Activated CD8-positive, alpha-beta memory T cell treated with anti-CD3 and anti-CD28 coated beads, Interleukin-2, amount 10 ng/mL, durations not matched to agents 7 days and 5 days (primary cell): ENCODE measurements at regions not wholly inside any gene's neighbourhood (a gene's known extent, or its start where the extent isn't known, plus 50 kb on each side); places are given as distances from the start of the nearest gene placed in this dataset.

Experiments used
- ATAC-seq: fragments of 150-1000 bp; cut with Tn5 transposase; one replicate; pipeline ENCODE4 v1.10.0; 2021; ENCODE audit warnings: moderate library complexity
- CTCF ChIA-PET: fragments of 350-600 bp; sonication (Branson Sonifier 250); formaldehyde crosslinking; loops from one replicate; lab custom pipeline; 2021; ENCODE audit warnings: antibody characterized with exemption; lab: Charles Lee
- DNase-seq: peaks from one replicate; pipeline ENCODE4 v3.0.0-alpha.2; 2020
- H3K27ac Mint-ChIP-seq: one replicate; pipeline ENCODE4 v1.8.0; 2021; ENCODE audit warnings: mild to moderate bottlenecking, mixed read lengths
- H3K27me3 Mint-ChIP-seq: one replicate; pipeline ENCODE4 v1.8.0; 2021; ENCODE audit warnings: mixed read lengths
- H3K36me3 Mint-ChIP-seq: one replicate; pipeline ENCODE4 v1.8.0; 2021; ENCODE audit warnings: mild to moderate bottlenecking, mixed read lengths
- H3K4me1 Mint-ChIP-seq: one replicate; pipeline ENCODE4 v1.8.0; 2021; ENCODE audit warnings: mixed read lengths
- H3K4me3 Mint-ChIP-seq: one replicate; pipeline ENCODE4 v1.8.0; 2021; ENCODE audit warnings: mild to moderate bottlenecking, moderate library complexity, mixed read lengths
- H3K9me3 Mint-ChIP-seq: one replicate; pipeline ENCODE4 v1.8.0; 2022; ENCODE audit warnings: low read depth, mixed read lengths

DNA sequence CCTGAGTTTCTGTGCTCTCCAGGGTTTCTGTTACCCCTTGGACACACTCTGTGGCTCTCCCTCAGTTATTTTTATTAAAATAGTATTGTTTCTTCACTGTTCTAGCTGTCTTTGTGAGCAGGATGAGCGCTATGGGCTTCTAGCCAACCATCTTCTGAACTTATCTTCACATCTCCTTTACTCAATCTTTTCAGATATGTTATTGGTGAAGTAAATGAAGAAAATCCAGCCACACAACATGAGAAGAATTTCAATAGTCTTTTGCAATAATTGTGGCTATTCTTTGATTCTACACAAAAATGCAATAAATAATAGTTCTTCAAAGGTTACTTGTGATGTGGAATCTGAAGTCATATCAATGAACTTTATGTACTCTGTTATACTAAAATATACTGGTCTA is 80.3 kb upstream of the CAMK1G start:
- Mint-ChIP-seq H3K4me3 (no peak overlapping the region), H3K4me1 (no peaks in the 10 kb centered on the region), H3K27me3 (no peaks in the 10 kb centered on the region), H3K36me3 (no peaks in the 10 kb centered on the region), H3K9me3 (peaks cover 5% of the 10 kb centered on the region), H3K27ac (no peak overlapping the region)
- DNase-seq: no peak
- CTCF ChIA-PET: no interaction called here
- ATAC-seq: no peak

GRCh38 chr1:209504571-209504970 is 78.9 kb upstream of the CAMK1G start:
- H3K36me3 Mint-ChIP-seq: no peaks in the 10 kb centered on the region
- no peak for DNase-seq
- H3K27ac Mint-ChIP-seq: no peak overlapping the region
- H3K4me1 Mint-ChIP-seq: no peaks in the 10 kb centered on the region
- CTCF ChIA-PET: interaction anchor here (1.0 to 1.8 kb wide), 2 partner anchors 9 to 60 kb away, joined by 3 to 5 read pairs; no protein-coding TSS in a partner anchor
- peaks cover 5% of the 10 kb centered on the region for H3K9me3 Mint-ChIP-seq
- no peak overlapping the region for H3K4me3 Mint-ChIP-seq
- no peak for ATAC-seq
- H3K27me3 Mint-ChIP-seq: no peaks in the 10 kb centered on the region

- Mint-ChIP-seq H3K4me3 (no peak overlapping the region), H3K9me3 (peaks cover 5% of the 10 kb centered on the region), H3K27me3 (no peaks in the 10 kb centered on the region), H3K4me1 (no peaks in the 10 kb centered on the region), H3K27ac (no peak overlapping the region), H3K36me3 (no peaks in the 10 kb centered on the region)
- DNase-seq (no peak), ATAC-seq (no peak)
- CTCF ChIA-PET: interaction anchor here (1.0 to 1.8 kb wide), 2 partner anchors 8 to 60 kb away, joined by 3 to 5 read pairs; no protein-coding TSS in a partner anchor
Measured at GRCh38 chr1:209505044-209505443, 78.5 kb upstream of the CAMK1G start.

DNA sequence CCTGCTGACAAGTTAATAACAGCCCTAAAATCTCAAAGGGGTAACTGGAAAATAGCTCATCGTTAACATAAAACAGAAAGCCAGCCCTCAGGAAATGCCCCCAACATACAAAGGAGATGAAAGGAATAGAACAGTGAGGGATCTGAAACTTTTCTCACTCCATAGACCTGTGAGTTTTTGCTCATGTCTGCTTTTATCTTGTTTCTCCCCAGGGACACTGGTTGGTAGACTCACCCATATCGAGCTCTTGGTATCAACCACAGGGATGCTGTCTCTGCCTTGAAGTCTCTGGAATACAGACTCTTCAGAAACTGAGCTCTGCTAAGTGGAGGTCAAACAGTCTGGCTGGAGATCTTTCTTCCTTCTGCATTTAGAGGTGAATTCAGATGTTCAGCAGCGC is 77.4 kb upstream of the CAMK1G start:
- no peak overlapping the region for H3K27ac Mint-ChIP-seq
- H3K27me3 Mint-ChIP-seq: peaks cover 1% of the 10 kb centered on the region
- DNase-seq: no peak
- CTCF ChIA-PET: interaction anchor here (1.8 kb wide), 1 partner anchor 59 kb away, joined by 5 read pairs; no protein-coding TSS in a partner anchor
- H3K36me3 Mint-ChIP-seq: no peaks in the 10 kb centered on the region
- H3K9me3 Mint-ChIP-seq: peaks cover 2% of the 10 kb centered on the region
- ATAC-seq: no peak
- H3K4me1 Mint-ChIP-seq: no peaks in the 10 kb centered on the region
- H3K4me3 Mint-ChIP-seq: no peak overlapping the region

GRCh38 chr1:209509039-209509438 is 74.5 kb upstream of the CAMK1G start:
- no peaks in the 10 kb centered on the region for H3K9me3 Mint-ChIP-seq
- ATAC-seq: no peak
- H3K27ac Mint-ChIP-seq: no peak overlapping the region
- peaks cover 2% of the 10 kb centered on the region for H3K27me3 Mint-ChIP-seq
- no peaks in the 10 kb centered on the region for H3K4me1 Mint-ChIP-seq
- H3K4me3 Mint-ChIP-seq: no peak overlapping the region
- no peaks in the 10 kb centered on the region for H3K36me3 Mint-ChIP-seq
- CTCF ChIA-PET: interaction anchor here (1.4 kb wide), 1 partner anchor 8 kb away, joined by 3 read pairs; no protein-coding TSS in a partner anchor
- DNase-seq: no peak

DNA sequence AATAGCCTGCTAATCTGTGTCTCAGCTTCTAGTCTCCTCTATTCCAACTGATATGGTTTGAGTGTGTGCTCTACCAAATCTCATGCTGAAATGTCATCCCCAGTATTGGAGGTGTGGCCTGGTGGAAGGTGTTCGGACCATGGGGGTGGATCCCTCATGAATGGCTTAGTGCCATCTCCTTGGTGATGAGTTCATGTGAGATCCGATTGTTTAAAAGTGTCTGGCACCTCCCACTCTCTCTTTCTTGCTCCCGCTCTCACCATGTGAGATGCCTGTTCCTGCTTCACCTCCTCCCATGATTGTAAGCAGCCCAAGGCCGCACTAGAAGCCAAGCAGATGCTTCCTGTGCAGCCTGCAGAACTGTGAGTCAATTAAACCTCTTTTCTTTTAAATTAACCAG is 73.5 kb upstream of the CAMK1G start:
- no peak overlapping the region for H3K27ac Mint-ChIP-seq
- no peak for DNase-seq
- H3K36me3 Mint-ChIP-seq: no peaks in the 10 kb centered on the region
- no peak for ATAC-seq
- H3K4me3 Mint-ChIP-seq: no peak overlapping the region
- CTCF ChIA-PET: interaction anchor here (1.0 to 1.4 kb wide), 2 partner anchors 9 to 55 kb away, joined by 3 read pairs; no protein-coding TSS in a partner anchor
- H3K9me3 Mint-ChIP-seq: no peaks in the 10 kb centered on the region
- no peaks in the 10 kb centered on the region for H3K4me1 Mint-ChIP-seq
- H3K27me3 Mint-ChIP-seq: peaks cover 2% of the 10 kb centered on the region

- Mint-ChIP-seq H3K36me3 (no peaks in the 10 kb centered on the region), H3K27ac (no peak overlapping the region), H3K27me3 (peaks cover 6% of the 10 kb centered on the region), H3K4me1 (no peaks in the 10 kb centered on the region), H3K4me3 (no peak overlapping the region), H3K9me3 (no peaks in the 10 kb centered on the region)
- DNase-seq (no peak), ATAC-seq (no peak)
- CTCF ChIA-PET: no interaction called here
Measured at GRCh38 chr1:209511169-209511568, 72.3 kb upstream of the CAMK1G start.

- H3K4me1 Mint-ChIP-seq: no peaks in the 10 kb centered on the region
- H3K27me3 Mint-ChIP-seq: peaks cover 8% of the 10 kb centered on the region
- no peak for ATAC-seq
- no peak overlapping the region for H3K4me3 Mint-ChIP-seq
- H3K27ac Mint-ChIP-seq: no peak overlapping the region
- H3K9me3 Mint-ChIP-seq: no peaks in the 10 kb centered on the region
- no peak for DNase-seq
- no peaks in the 10 kb centered on the region for H3K36me3 Mint-ChIP-seq
- CTCF ChIA-PET: interaction anchor here (1.3 to 2.4 kb wide), 3 partner anchors 8 to 161 kb away, joined by 3 to 7 read pairs (median 4); no protein-coding TSS in a partner anchor
Measured at GRCh38 chr1:209512821-209513220, 70.7 kb upstream of the CAMK1G start.

GRCh38 chr1:209513226-209513625 is 70.3 kb upstream of the CAMK1G start:
- ATAC-seq: no peak
- peaks cover 8% of the 10 kb centered on the region for H3K27me3 Mint-ChIP-seq
- H3K4me1 Mint-ChIP-seq: no peaks in the 10 kb centered on the region
- no peak overlapping the region for H3K4me3 Mint-ChIP-seq
- CTCF ChIA-PET: interaction anchor here (1.3 to 2.4 kb wide), 3 partner anchors 8 to 162 kb away, joined by 3 to 7 read pairs (median 4); no protein-coding TSS in a partner anchor
- H3K27ac Mint-ChIP-seq: no peak overlapping the region
- no peaks in the 10 kb centered on the region for H3K9me3 Mint-ChIP-seq
- no peak for DNase-seq
- H3K36me3 Mint-ChIP-seq: no peaks in the 10 kb centered on the region

DNA sequence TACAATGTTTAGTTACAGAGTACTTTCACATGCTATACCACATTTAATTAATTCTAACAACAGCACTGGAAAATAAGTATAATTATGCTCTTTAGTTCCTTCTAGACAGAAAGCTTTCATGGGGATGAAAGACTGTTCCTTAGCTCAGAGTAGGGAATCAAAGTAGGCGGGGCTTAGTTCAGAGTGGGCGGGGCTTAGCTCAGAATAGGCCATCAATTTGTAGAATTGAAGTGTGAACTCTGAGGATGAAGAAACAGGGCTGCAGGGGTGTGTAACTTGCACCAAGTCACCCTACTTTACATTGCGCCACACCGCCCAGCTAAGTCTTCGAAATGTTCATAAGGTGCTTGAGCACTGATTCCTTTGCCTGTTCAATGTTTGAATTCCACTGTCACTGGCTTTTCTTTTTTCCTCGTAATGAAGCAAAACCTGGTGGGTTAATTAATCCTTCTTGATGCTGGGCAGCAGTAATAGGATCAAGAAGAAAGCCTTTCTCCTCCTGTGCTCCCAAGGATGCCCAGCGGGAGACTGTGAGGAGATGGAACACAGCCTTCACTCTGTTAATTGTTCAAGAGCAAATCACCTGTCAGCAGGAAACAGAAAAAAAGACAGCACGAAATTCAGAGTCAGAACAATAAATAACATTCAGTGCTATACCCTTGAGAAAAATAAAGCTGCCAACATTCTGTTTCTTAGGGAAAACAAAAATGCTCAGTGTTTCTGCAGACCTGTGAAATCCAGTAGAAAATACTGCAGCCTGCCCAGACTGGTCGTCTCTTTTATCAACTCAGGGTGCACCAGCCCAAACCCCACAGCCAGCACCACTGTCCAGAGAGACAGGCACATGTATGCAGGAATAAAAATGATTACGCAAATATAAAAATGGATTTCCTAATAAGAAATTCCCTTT is 66.5 kb upstream of the CAMK1G start:
- H3K4me1 Mint-ChIP-seq: no peaks in the 10 kb centered on the region
- H3K9me3 Mint-ChIP-seq: no peaks in the 10 kb centered on the region
- peaks cover 11% of the 10 kb centered on the region for H3K27me3 Mint-ChIP-seq
- no peak for ATAC-seq
- H3K27ac Mint-ChIP-seq: no peak overlapping the region
- CTCF ChIA-PET: no interaction called here
- DNase-seq: no peak
- H3K4me3 Mint-ChIP-seq: no peak overlapping the region
- H3K36me3 Mint-ChIP-seq: no peaks in the 10 kb centered on the region

DNA sequence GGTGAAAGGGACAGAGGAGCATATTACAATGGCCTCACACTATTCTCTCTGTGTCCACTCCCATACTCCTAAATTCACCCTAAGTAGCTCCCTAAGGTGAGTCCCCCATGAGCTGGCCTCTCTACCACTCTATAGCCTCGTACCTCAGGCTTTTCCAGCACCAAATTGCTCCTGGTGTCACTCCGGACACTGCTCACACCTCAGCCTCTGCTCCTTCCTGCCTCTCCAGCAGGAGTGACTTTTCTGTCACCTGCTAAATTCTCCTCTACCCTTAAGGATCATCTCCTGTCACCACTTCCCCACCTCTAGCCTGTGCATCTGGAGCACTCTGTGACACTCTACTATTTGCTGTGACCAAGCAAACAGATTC is 65.8 kb upstream of the CAMK1G start:
- CTCF ChIA-PET: no interaction called here
- no peak overlapping the region for H3K4me3 Mint-ChIP-seq
- no peaks in the 10 kb centered on the region for H3K4me1 Mint-ChIP-seq
- DNase-seq (no peak), ATAC-seq (no peak)
- H3K27me3 Mint-ChIP-seq: peaks cover 13% of the 10 kb centered on the region
- no peaks in the 10 kb centered on the region for H3K9me3 Mint-ChIP-seq
- no peak overlapping the region for H3K27ac Mint-ChIP-seq
- no peaks in the 10 kb centered on the region for H3K36me3 Mint-ChIP-seq

DNA sequence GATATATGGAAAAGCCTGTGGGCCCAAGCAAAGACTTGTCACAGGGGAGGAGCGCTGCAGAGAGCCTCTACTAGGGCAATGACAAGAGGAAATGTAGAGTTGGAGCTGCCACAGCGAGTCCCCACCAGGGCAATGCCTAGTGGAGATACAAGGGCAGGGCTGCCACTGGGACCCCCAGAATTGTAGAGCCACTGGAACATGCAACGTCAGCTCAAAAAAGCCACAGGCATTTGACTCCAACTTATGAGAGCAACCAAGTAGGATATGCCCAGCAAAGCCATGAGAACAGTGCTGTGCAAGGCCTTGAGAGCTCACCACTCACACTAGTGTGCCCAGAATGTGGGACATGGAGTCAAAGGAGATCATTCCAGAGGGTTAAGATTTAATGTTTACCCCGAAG is 63.7 kb upstream of the CAMK1G start:
- no peaks in the 10 kb centered on the region for H3K36me3 Mint-ChIP-seq
- no peak for DNase-seq
- H3K27ac Mint-ChIP-seq: no peak overlapping the region
- no peaks in the 10 kb centered on the region for H3K4me1 Mint-ChIP-seq
- CTCF ChIA-PET: no interaction called here
- no peak overlapping the region for H3K4me3 Mint-ChIP-seq
- no peak for ATAC-seq
- H3K9me3 Mint-ChIP-seq: no peaks in the 10 kb centered on the region
- peaks cover 24% of the 10 kb centered on the region for H3K27me3 Mint-ChIP-seq

DNA sequence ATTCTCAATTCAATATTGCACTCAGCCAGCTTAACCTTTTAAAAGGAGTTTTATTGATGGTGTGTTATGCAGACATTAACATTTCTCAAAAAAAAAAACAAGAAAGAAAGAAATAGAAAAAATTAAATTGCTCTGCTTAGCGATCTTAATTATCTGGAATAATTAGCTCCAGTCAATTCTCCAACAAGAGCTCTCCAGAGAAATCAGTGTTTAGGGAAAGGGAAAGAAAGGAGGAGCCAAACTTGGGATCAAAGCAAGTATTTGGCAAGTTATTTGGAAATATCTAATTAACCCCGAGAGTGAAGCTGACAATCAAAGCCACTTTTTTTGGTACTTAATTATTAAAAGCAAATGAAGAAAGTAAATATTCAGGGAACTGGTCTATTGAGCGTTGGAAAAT is 60.7 kb upstream of the CAMK1G start:
- Mint-ChIP-seq H3K4me3 (no peak overlapping the region), H3K4me1 (no peaks in the 10 kb centered on the region), H3K27me3 (peaks cover 29% of the 10 kb centered on the region), H3K9me3 (no peaks in the 10 kb centered on the region), H3K36me3 (no peaks in the 10 kb centered on the region), H3K27ac (no peak overlapping the region)
- DNase-seq: no peak
- CTCF ChIA-PET: no interaction called here
- no peak for ATAC-seq

DNA sequence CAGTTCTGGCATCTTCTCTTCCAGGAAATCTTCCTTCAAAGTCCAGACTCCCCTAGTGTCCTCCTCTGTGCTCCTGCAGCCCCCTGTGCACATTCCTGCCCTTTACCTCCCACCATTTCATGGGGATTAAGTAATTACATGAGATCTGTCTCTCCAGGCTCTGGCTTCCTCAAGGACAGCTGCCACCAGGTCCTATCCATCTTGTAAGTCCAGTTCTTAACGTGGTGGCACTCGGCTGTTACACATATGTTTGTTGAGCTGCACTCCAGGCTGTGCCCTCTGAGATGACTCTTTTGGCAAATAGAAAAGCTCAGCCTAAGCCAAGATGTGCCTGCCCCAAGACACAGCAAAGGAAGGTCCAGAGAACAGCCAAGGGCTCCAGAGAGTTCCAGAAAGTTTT is 57.4 kb upstream of the CAMK1G start:
- H3K9me3 Mint-ChIP-seq: no peaks in the 10 kb centered on the region
- H3K27ac Mint-ChIP-seq: no peak overlapping the region
- ATAC-seq (no peak), DNase-seq (no peak)
- no peaks in the 10 kb centered on the region for H3K4me1 Mint-ChIP-seq
- no peak overlapping the region for H3K4me3 Mint-ChIP-seq
- CTCF ChIA-PET: interaction anchor here (2.4 kb wide), 1 partner anchor 13 kb away, joined by 7 read pairs; no protein-coding TSS in a partner anchor
- H3K27me3 Mint-ChIP-seq: peaks cover 42% of the 10 kb centered on the region
- no peaks in the 10 kb centered on the region for H3K36me3 Mint-ChIP-seq
